GM10266 (cell line): ENCODE measurements at regions not wholly inside any gene's neighbourhood (a gene's known extent, or its start where the extent isn't known, plus 50 kb on each side); places are given as distances from the start of the nearest gene placed in this dataset.

Experiments used
- DNase-seq: peaks from one replicate; pipeline ENCODE4 v3.0.0; 2012; ENCODE audit errors: extremely low spot score
- TF ChIP-seq, protein P1 (sequence below): IDR thresholded peaks from 2 replicates; pipeline ENCODE4 v1.5.1; 2012; ENCODE audit warnings: mild to moderate bottlenecking, low read depth; ENCODE audit not compliant: control insufficient read depth, insufficient read depth; ENCODE audit errors: missing control alignments

DNA sequence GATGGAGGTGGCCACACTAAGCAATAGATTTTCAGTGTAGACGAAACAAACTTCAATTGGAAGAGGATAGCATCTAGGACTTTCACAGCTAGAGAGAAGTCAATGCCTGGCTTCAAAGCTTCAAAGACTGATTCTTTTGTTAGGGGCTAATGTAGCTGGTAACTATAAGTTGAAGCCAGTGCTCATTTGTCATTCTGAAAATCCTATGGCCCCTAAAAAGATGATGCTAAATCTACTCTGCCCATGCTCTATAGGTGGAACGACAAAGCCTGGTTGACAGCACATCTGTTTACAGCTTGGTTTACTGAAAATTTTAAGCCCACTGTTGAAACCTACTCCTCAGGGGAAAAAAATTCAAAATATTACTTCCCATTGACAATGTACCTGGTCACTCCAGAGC is 226.7 kb downstream of the BCAS1 start:
- TF ChIP-seq, protein P1, sequence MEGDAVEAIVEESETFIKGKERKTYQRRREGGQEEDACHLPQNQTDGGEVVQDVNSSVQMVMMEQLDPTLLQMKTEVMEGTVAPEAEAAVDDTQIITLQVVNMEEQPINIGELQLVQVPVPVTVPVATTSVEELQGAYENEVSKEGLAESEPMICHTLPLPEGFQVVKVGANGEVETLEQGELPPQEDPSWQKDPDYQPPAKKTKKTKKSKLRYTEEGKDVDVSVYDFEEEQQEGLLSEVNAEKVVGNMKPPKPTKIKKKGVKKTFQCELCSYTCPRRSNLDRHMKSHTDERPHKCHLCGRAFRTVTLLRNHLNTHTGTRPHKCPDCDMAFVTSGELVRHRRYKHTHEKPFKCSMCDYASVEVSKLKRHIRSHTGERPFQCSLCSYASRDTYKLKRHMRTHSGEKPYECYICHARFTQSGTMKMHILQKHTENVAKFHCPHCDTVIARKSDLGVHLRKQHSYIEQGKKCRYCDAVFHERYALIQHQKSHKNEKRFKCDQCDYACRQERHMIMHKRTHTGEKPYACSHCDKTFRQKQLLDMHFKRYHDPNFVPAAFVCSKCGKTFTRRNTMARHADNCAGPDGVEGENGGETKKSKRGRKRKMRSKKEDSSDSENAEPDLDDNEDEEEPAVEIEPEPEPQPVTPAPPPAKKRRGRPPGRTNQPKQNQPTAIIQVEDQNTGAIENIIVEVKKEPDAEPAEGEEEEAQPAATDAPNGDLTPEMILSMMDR, result no peak
- DNase-seq, result no peak

DNA sequence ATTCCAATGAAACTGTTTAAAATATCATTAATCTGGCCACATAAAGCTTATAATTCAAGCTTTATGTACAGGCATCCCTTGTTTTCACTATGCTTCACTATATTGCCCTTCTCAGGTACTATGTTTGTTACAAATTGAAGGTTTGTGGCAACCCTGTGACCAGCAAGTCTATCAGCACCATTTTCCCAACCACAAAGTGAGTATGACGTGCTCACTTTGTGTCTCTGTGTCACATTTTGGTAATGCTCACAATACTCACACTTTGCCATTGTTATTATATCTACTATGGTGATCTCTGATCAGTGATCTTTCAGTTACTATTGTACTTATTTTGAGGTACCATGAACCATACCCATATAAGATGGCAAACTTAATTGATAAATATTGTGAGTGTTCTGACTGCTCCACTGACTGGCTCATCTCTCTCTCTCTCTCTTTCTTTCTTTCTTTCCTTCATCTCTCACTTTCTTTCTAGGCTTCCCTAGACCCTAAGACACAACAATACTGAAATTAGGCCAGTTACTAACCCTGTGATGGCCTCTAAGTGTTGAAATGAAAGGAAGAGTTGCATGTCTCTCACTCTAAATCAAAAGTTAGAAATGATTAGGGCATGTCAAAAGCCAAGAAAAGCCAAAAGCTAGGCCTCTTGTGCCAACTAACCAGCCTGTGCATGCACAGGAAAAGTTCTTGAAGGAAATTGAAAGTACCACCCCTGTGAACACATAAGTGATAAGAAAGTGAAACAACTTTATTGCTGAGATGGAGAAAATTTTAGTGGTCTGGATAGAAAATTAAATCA is 227.9 kb downstream of the BCAS1 start:
- DNase-seq, result no peak
- TF ChIP-seq, protein P1, result no peak

DNA sequence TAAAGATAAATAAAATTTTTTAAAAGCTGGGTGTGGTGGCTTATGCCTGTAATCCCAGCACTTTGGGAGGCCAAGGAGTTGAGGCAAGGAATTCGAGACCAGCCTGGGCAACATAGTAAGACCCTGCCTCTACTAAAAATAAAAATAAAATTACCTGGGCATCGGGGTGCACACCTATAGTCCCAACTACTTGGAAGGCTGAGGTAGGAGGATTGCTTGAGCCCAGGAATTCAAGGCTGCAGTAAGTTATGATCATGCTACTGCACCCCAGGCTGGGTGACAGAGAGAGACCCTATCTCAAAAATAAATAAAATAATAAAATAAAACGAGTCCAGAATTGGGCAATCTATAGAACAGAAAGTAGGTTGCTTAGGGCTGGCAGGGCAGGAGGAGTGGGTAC is 228.7 kb downstream of the BCAS1 start:
- TF ChIP-seq, protein P1, result no peak
- no peak for DNase-seq

DNA sequence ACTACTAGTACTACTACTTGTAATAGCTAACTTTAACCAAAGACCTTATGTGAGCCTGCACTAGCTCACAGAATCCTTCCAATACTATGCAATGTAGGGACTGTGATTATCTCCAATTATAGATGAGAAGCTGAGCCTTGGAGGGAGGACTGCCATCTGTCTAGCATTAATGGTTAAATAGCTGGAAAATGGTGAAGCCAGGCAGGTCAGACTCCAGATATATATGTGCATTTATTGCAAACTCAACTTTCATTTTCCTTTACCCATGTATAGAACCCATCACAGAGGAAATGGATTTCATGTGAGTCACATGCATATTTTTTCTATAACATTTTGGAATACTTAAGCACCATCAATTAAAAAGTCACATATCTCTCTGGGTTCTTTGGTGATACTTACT is 229.9 kb downstream of the BCAS1 start:
- DNase-seq, result no peak
- TF ChIP-seq, protein P1, result no peak

DNA sequence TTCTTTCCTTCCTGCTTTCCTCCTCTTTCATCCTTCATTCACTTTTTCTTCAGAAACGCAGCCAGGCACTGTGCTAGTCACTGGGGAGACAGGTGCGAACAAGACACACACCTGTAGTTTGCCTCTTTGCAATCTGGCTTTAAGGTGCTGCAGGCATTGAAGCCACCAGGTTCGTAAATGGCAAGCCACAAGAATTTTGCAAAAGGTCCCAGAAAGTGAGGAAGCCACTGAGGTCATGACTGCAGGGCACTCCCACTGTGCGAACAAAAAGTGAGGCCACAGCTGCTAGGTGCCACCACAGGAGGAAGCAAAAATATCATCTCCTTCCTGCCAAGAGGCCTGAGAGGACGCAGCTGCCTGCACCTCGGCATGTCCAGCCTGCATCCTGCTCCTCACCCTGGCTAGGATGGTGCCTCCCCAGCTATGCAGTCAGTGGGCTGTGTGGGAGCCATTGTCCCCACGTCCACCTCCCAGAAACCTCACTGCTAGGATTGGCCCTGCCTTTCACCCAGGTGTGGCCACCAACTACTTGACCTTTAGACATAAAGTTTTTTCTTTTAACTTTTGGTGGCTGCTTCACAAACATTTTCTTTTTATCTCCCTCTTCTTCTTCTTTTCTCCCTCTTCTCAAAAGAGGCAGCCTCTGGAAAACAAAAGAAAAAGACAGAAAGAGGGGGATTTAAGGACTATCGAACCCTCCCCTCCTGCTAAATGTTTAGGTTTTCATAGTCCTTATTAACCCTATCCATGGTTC is 230.8 kb downstream of the BCAS1 start:
- no peak for DNase-seq
- TF ChIP-seq, protein P1, result no peak

GRCh38 chr20:53838311-53838868 is 232.0 kb downstream of the BCAS1 start:
- TF ChIP-seq, protein P1, result no peak
- DNase-seq, result no peak
